ENCODE measurements at regions not wholly inside any gene's neighbourhood (a gene's known extent, or its start where the extent isn't known, plus 50 kb on each side); places are given as distances from the start of the nearest gene placed in this dataset.

DNA sequence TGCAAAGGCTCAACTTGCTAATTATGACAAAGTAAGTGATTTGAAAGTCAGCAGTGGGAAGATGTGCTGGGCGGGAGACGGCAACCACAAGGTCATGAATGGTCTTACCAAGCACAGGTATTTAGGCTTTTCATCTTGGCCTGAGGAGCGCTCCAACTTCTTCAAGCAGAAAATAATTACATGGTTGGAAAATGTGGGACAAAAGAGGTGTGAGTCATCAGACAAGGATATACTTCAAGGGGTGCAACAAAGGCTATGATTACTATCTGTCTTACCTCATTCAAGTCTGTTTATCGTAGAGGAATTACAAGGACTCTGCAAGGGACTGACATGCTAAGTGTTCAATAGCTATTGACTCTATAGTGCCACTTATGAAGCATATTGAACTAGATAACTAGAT lies 2005.7 kb downstream of the MRPL39 start:
- H2BK5ac ChIP-seq (ENCODE audit: low read depth, low read length, poor library complexity, severe bottlenecking): no peak overlapping the region
- no TSS peak for BruUV-seq (replicated peaks)
- H2BK120ac ChIP-seq (ENCODE audit: low read depth, low read length): no peak overlapping the region
- H3K27me3 ChIP-seq (ENCODE audit: control insufficient read depth, insufficient read depth, low read length): no peaks in the 10 kb centered on the region
- intact Hi-C loops (cut with micrococcal nuclease) (no loop called here), dilution Hi-C loops (cut with HindIII; ENCODE audit: low sequenced_read_pairs, unreplicated experiment) (no loop called here), in situ Hi-C loops (cut with MboI; ENCODE audit: low sequenced_read_pairs) (no loop called here)
- H3K14ac ChIP-seq (replicated peaks; ENCODE audit: low read depth, low read length): no peak overlapping the region
- no peak overlapping the region for H3K27ac ChIP-seq (ENCODE audit: insufficient read depth, low read length)
- POLR2A ChIA-PET (ENCODE audit: unreplicated experiment): no interaction called here
- H2BK15ac ChIP-seq (ENCODE audit: low read depth, low read length): no peak overlapping the region
- H3K9ac ChIP-seq (ENCODE audit: low read depth, low read length): no peak overlapping the region
- H2BK20ac ChIP-seq (ENCODE audit: low read depth, low read length): no peak overlapping the region
- H4K20me1 ChIP-seq (ENCODE audit: insufficient read depth, low read length): no peaks in the 10 kb centered on the region
- DNase-seq (no peak), ATAC-seq (ENCODE audit: low read depth) (no peak)
- H4K8ac ChIP-seq (ENCODE audit: low read depth in 2 of 2, low read length in 2 of 2): no peak overlapping the region
- no peak overlapping the region for H2AK9ac ChIP-seq (replicated peaks; ENCODE audit: low read depth, low read length, poor library complexity)
- no peaks in the 10 kb centered on the region for H3K36me3 ChIP-seq (ENCODE audit: control insufficient read depth, insufficient read depth, low read length)
- H3K18ac ChIP-seq (ENCODE audit: low read depth, low read length): no peak overlapping the region
- no peak for TF ChIP-seq CEBPB (IDR thresholded peaks at IDR 0.05; ENCODE audit: low read depth, low read length)
- no peak for TF ChIP-seq RFX5 (IDR thresholded peaks at IDR 0.05; ENCODE audit: low read depth, low read length)
- TF ChIP-seq BHLHE40 (IDR thresholded peaks at IDR 0.05; ENCODE audit: low read depth, low read length): no peak
- TF ChIP-seq, protein P1, sequence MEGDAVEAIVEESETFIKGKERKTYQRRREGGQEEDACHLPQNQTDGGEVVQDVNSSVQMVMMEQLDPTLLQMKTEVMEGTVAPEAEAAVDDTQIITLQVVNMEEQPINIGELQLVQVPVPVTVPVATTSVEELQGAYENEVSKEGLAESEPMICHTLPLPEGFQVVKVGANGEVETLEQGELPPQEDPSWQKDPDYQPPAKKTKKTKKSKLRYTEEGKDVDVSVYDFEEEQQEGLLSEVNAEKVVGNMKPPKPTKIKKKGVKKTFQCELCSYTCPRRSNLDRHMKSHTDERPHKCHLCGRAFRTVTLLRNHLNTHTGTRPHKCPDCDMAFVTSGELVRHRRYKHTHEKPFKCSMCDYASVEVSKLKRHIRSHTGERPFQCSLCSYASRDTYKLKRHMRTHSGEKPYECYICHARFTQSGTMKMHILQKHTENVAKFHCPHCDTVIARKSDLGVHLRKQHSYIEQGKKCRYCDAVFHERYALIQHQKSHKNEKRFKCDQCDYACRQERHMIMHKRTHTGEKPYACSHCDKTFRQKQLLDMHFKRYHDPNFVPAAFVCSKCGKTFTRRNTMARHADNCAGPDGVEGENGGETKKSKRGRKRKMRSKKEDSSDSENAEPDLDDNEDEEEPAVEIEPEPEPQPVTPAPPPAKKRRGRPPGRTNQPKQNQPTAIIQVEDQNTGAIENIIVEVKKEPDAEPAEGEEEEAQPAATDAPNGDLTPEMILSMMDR (conservative IDR thresholded peaks at IDR 0.05; ENCODE audit: low read depth, low read length): no peak
- TF ChIP-seq FOS (IDR thresholded peaks at IDR 0.05; ENCODE audit: low read depth, low read length): no peak
- no peak for TF ChIP-seq MXI1 (IDR thresholded peaks at IDR 0.05; ENCODE audit: borderline replicate concordance, low read depth, low read length)
- no peak for TF ChIP-seq POLR2A (IDR thresholded peaks at IDR 0.05; ENCODE audit: low read depth, low read length)
- TF ChIP-seq SMC3 (IDR thresholded peaks at IDR 0.05; ENCODE audit: low read depth, low read length): no peak
- TF ChIP-seq RCOR1 (IDR thresholded peaks at IDR 0.05; ENCODE audit: insufficient replicate concordance, low read length): no peak
- no peak for TF ChIP-seq RAD21 (IDR thresholded peaks at IDR 0.05; ENCODE audit: low read length)
- TF ChIP-seq MAZ (IDR thresholded peaks at IDR 0.05; ENCODE audit: borderline replicate concordance, low read depth, low read length): no peak
- no peak for TF ChIP-seq NFE2L2 (IDR thresholded peaks at IDR 0.05; ENCODE audit: low read depth, low read length)
- TF ChIP-seq, protein P2, sequence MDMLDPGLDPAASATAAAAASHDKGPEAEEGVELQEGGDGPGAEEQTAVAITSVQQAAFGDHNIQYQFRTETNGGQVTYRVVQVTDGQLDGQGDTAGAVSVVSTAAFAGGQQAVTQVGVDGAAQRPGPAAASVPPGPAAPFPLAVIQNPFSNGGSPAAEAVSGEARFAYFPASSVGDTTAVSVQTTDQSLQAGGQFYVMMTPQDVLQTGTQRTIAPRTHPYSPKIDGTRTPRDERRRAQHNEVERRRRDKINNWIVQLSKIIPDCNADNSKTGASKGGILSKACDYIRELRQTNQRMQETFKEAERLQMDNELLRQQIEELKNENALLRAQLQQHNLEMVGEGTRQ (IDR thresholded peaks at IDR 0.05; ENCODE audit: low read depth, low read length): no peak
- TF ChIP-seq CHD1 (IDR thresholded peaks at IDR 0.05; ENCODE audit: low read depth, low read length): no peak
- no CpG with 5 or more reads among the region's 4 CpGs for WGBS, 2 experiments (ENCODE audit: extremely low coverage in 2 of 2, insufficient read length in 1 of 2)
- H3K4me2 ChIP-seq (ENCODE audit: low read depth, low read length): no peak overlapping the region
- H2AFZ ChIP-seq (replicated peaks; ENCODE audit: low read length, poor library complexity): no peak overlapping the region
- CTCF ChIA-PET: interaction anchor here (0.6 kb wide), 1 partner anchor 477 kb away, joined by 3 read pairs; no protein-coding TSS in a partner anchor
- H2AK5ac ChIP-seq (ENCODE audit: low read depth, low read length): no peak overlapping the region
- no peak overlapping the region for H3K4me3 ChIP-seq (ENCODE audit: insufficient read depth, low read depth, low read length)
- H3K56ac ChIP-seq (ENCODE audit: extremely low read depth, insufficient read depth, low read length): no peak overlapping the region
- H3K9me3 ChIP-seq (ENCODE audit: control insufficient read depth, insufficient read depth, low read length): no peaks in the 10 kb centered on the region
- H4K91ac ChIP-seq (ENCODE audit: insufficient read depth, low read depth, low read length): no peak overlapping the region
- H3K9me1 ChIP-seq (ENCODE audit: insufficient read depth, low read length): no peaks in the 10 kb centered on the region
- H3K79me1 ChIP-seq (ENCODE audit: low read depth in 1 of 2, low read length in 2 of 2): no peaks in the 10 kb centered on the region
- no peak overlapping the region for H4K5ac ChIP-seq (ENCODE audit: low read depth, low read length)
- no peak overlapping the region for H3K23ac ChIP-seq (ENCODE audit: low read depth, low read length)
- no peak overlapping the region for H3K4ac ChIP-seq (ENCODE audit: low read depth, low read length)
- no peaks in the 10 kb centered on the region for H3K4me1 ChIP-seq (ENCODE audit: control insufficient read depth, insufficient read depth, low read length)

All from IMR-90 (cell line).